Tibial artery (tissue), 4 donors: ENCODE measurements at regions not wholly inside any gene's neighbourhood (a gene's known extent, or its start where the extent isn't known, plus 50 kb on each side); places are given as distances from the start of the nearest gene placed in this dataset.

Experiments
- DNase-seq, 2 donors: peaks; one replicate each; pipeline ENCODE4 v3.0.0-alpha.2; 2019
- H3K27ac ChIP-seq, 2 donors: fragments of 200-600 bp; sonication (generic) in 1 of 2; 1 replicate in 1 of 2; 2 replicates in 1 of 2; pipeline ENCODE4 v1.5.1; 2018 to 2019; ENCODE audit warnings: mild to moderate bottlenecking in 1 of 2
- H3K27me3 ChIP-seq, 2 donors: fragments of 200-600 bp; sonication (generic) in 1 of 2; one replicate each; pipeline versions ENCODE4 v1.5.1 to v1.6.0; 2016 to 2019
- H3K36me3 ChIP-seq, 3 donors: fragments of 200-600 bp; sonication (generic) in 2 of 3; one replicate each; pipeline ENCODE4 v1.5.1; 2016 to 2019; ENCODE audit warnings: mild to moderate bottlenecking in 2 of 3
- H3K4me1 ChIP-seq, 4 donors: fragments of 200-600 bp; sonication (generic) in 2 of 4; 1 replicate in 3 of 4; 2 replicates in 1 of 4; pipeline ENCODE4 v1.5.1; 2016 to 2019
- H3K4me3 ChIP-seq, 2 donors: fragments of 200-600 bp; sonication (generic) in 1 of 2; 1 replicate in 1 of 2; 2 replicates in 1 of 2; pipeline ENCODE4 v1.5.1; 2018 to 2019; ENCODE audit warnings: mild to moderate bottlenecking in 2 of 2
- H3K9me3 ChIP-seq, 3 donors: fragments of 200-600 bp; sonication (generic) in 1 of 3; one replicate each; pipeline ENCODE4 v1.5.1; 2016 to 2019
- CTCF ChIP-seq, 2 experiments: fragments of 200-600 bp in 1 of 2; fragments of 450-650 bp in 1 of 2; IDR thresholded peaks; one replicate each; pipeline ENCODE4 v1.5.1; 2017 to 2019; ENCODE audit warnings: antibody characterized with exemption in 2 of 2, mild to moderate bottlenecking in 1 of 2, moderate library complexity in 1 of 2
- intact Hi-C: fragments of 100-400 bp; cut with DNase I; formaldehyde crosslinking; loops from one replicate; pipeline ENCODE4 v1.15.0; 2023; ENCODE audit warnings: low total_unique reads

DNA sequence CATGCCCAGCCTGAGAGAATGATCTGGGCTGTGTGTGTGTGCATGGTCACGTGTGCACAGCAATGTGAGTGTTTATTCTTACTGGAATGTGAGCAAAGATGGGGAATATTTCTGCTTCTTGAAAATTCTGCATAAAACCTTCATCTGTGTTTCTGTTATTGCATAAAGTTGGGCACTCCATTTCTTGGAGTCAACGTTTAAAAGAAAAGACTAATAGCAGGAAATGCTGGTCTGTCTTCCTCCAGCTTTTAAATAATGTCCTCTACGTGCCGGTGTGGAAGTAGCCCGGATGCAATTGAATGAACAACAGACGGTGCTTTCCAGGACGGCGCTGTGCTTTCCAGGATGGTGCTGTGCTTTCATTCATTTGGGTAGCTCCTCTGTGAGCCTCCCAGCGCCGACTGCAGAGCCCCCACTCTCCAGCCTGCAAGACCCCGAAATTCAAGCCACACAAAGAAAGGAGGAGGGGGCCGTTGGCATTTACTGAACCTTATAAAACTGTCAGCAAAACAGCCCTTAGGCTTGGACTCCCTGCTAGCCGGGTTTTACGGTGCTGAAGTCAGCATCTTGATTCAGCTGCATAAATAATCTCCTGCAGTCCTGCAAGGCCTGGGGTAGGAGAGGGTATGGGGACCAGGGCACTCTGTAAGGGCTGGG, 158.2 kb upstream of the PRKCQ start:
- no peak overlapping the region for H3K4me3 ChIP-seq
- no peaks in the 10 kb centered on the region for H3K36me3 ChIP-seq
- H3K27ac ChIP-seq: no peak overlapping the region
- peaks cover 0 to 17% of the 10 kb centered on the region in 2 donors for H3K27me3 ChIP-seq
- no peak for TF ChIP-seq CTCF (IDR thresholded peaks at IDR 0.05)
- intact Hi-C loops: no loop called here
- H3K9me3 ChIP-seq: no peaks in the 10 kb centered on the region
- H3K4me1 ChIP-seq: peaks cover 0 to 4% (median 0%) of the 10 kb centered on the region in 4 donors
- no peak for DNase-seq

DNA sequence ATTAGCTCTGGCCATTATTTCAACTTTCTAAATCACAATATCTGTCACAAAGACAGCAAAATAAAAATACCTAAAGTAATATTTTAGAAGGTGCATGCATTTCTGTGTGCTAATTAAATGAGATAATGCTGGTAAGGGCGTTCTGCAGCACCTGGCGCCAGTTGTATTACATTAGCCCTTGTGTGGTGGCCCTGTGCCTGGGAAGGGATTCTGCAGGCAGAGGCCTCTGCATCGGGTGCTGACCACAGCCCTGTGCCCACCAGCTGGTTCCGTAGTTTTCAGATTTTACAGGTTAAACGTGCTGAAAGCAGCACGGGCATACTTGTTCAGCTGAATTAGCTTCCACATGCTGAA, 157.7 kb upstream of the PRKCQ start:
- Histone ChIP-seq H3K36me3 (no peaks in the 10 kb centered on the region), H3K4me3 (no peak overlapping the region), H3K27me3 (peaks cover 0 to 17% of the 10 kb centered on the region in 2 donors), H3K9me3 (no peaks in the 10 kb centered on the region), H3K4me1 (peaks cover 0 to 4% (median 0%) of the 10 kb centered on the region in 4 donors), H3K27ac (no peak overlapping the region)
- DNase-seq: no peak
- TF ChIP-seq CTCF (IDR thresholded peaks at IDR 0.05): no peak
- intact Hi-C loops: no loop called here

- H3K27me3 ChIP-seq: peaks cover 0 to 17% of the 10 kb centered on the region in 2 donors
- H3K4me3 ChIP-seq: no peak overlapping the region
- H3K27ac ChIP-seq: no peak overlapping the region
- TF ChIP-seq CTCF (IDR thresholded peaks at IDR 0.05): no peak
- no peaks in the 10 kb centered on the region for H3K9me3 ChIP-seq
- H3K4me1 ChIP-seq: peaks cover 0 to 4% (median 0%) of the 10 kb centered on the region in 4 donors
- intact Hi-C loops: no loop called here
- DNase-seq: no peak
- H3K36me3 ChIP-seq: no peaks in the 10 kb centered on the region
Measured at GRCh38 chr10:6737080-6737641, 157.1 kb upstream of the PRKCQ start.

- Histone ChIP-seq H3K9me3 (no peaks in the 10 kb centered on the region), H3K4me1 (peaks cover 0 to 4% (median 0%) of the 10 kb centered on the region in 4 donors), H3K4me3 (no peak overlapping the region), H3K27me3 (peaks cover 0 to 9% of the 10 kb centered on the region in 2 donors), H3K27ac (no peak overlapping the region), H3K36me3 (no peaks in the 10 kb centered on the region)
- DNase-seq: no peak
- no peak for TF ChIP-seq CTCF (IDR thresholded peaks at IDR 0.05)
- intact Hi-C loops: no loop called here
Measured at GRCh38 chr10:6734286-6734685, 154.2 kb upstream of the PRKCQ start.

DNA sequence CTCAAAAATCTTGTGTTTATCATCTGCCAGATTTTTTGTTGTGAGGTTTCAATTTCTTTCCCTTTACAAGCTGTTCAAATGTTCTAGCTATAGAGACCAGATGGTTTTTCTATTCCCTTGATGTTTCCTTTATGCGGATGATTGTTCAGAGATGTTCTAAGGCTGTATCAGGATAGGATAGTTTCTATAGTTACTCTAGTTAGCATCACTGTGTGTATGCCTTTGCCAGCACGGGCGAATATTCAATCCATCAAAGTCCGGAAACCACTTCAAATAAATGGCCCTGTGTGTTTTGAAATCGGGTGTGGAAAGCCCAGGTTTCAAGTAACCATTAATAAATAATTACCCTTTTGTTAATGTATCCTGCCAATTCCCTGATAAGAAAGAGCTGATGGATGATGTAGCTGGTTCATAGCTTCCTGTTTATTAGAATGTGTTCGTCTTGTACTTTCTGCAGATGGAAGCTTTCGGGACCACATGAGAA, 149.8 kb upstream of the PRKCQ start:
- H3K4me3 ChIP-seq: no peak overlapping the region
- intact Hi-C loops: no loop called here
- no peak for TF ChIP-seq CTCF (IDR thresholded peaks at IDR 0.05)
- no peaks in the 10 kb centered on the region for H3K36me3 ChIP-seq
- H3K9me3 ChIP-seq: no peaks in the 10 kb centered on the region
- no peak overlapping the region for H3K27ac ChIP-seq
- H3K27me3 ChIP-seq: peaks cover 0 to 2% of the 10 kb centered on the region in 2 donors
- DNase-seq: no peak
- H3K4me1 ChIP-seq: no peaks in the 10 kb centered on the region
